Suprapubic skin (tissue), 4 donors: ENCODE measurements at regions not wholly inside any gene's neighbourhood (a gene's known extent, or its start where the extent isn't known, plus 50 kb on each side); places are given as distances from the start of the nearest gene placed in this dataset.

Experiments used
- DNase-seq, 2 donors: peaks; one replicate each; pipeline ENCODE4 v3.0.0-alpha.2; 2019; ENCODE audit warnings: low spot score in 2 of 2
- H3K27ac ChIP-seq: fragments of 200-600 bp; sonication (generic); one replicate; pipeline ENCODE4 v1.5.1; 2019
- H3K27me3 ChIP-seq: fragments of 200-600 bp; sonication (generic); one replicate; pipeline ENCODE4 v1.5.1; 2019
- H3K36me3 ChIP-seq: fragments of 200-600 bp; sonication (generic); one replicate; pipeline ENCODE4 v1.5.1; 2019
- H3K4me1 ChIP-seq: fragments of 200-600 bp; sonication (generic); one replicate; pipeline ENCODE4 v1.5.1; 2019
- H3K4me3 ChIP-seq: fragments of 200-600 bp; sonication (generic); one replicate; pipeline ENCODE4 v1.5.1; 2019; ENCODE audit warnings: mild to moderate bottlenecking
- H3K9me3 ChIP-seq: fragments of 200-600 bp; sonication (generic); one replicate; pipeline ENCODE4 v1.5.1; 2019
- EP300 ChIP-seq: sonication (generic); formaldehyde crosslinking; IDR thresholded peaks from one replicate; pipeline ENCODE4 v1.6.1; 2017; ENCODE audit warnings: antibody characterized with exemption
- POLR2A ChIP-seq, 2 donors: fragments of 450-650 bp; IDR thresholded peaks; one replicate each; pipeline ENCODE4 v1.6.1; 2017; ENCODE audit warnings: antibody characterized with exemption in 2 of 2, mild to moderate bottlenecking in 2 of 2, moderate library complexity in 2 of 2
- POLR2AphosphoS5 ChIP-seq, 3 donors: sonication (generic); formaldehyde crosslinking; IDR thresholded peaks; one replicate each; pipeline ENCODE4 v1.6.1; 2017; ENCODE audit warnings: antibody characterized with exemption in 3 of 3
- WGBS: methylation state at CpG from one replicate; pipeline ENCODE4 v1.1.5; 2018; 5-methylcytosine and 5-hydroxymethylcytosine counted together
- TF ChIP-seq, protein P1 (sequence below), 2 donors: fragments of 200-600 bp in 1 of 2; fragments of 450-650 bp in 1 of 2; sonication (generic) in 1 of 2; IDR thresholded peaks; one replicate each; pipeline ENCODE4 v1.5.1; 2016 to 2019; ENCODE audit warnings: antibody characterized with exemption in 2 of 2, mild to moderate bottlenecking in 1 of 2, moderate library complexity in 1 of 2

DNA sequence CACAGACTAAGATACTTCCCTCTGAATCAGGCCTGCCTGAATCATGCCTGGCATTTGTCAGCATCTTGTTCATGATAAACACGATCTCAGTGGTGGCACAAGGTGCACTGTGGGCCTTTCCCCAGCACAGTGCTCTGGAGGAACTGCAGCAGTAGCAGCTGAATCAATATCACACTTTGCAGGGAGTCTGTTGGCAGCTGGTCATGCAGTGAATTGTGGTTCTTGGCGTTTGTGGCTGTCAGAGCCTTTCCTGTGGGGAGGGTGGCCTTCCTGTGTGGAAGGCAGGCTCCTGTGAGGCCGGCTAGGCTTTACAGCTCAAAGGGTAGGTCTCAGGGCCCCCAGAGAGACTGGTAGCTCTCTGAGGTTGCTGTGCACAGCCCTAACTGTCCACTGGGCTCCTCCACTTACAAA is 54.4 kb upstream of the TLE3 start:
- TF ChIP-seq, protein P1, sequence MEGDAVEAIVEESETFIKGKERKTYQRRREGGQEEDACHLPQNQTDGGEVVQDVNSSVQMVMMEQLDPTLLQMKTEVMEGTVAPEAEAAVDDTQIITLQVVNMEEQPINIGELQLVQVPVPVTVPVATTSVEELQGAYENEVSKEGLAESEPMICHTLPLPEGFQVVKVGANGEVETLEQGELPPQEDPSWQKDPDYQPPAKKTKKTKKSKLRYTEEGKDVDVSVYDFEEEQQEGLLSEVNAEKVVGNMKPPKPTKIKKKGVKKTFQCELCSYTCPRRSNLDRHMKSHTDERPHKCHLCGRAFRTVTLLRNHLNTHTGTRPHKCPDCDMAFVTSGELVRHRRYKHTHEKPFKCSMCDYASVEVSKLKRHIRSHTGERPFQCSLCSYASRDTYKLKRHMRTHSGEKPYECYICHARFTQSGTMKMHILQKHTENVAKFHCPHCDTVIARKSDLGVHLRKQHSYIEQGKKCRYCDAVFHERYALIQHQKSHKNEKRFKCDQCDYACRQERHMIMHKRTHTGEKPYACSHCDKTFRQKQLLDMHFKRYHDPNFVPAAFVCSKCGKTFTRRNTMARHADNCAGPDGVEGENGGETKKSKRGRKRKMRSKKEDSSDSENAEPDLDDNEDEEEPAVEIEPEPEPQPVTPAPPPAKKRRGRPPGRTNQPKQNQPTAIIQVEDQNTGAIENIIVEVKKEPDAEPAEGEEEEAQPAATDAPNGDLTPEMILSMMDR (IDR thresholded peaks at IDR 0.05) = no peak
- TF ChIP-seq POLR2A (IDR thresholded peaks at IDR 0.05) = no peak
- TF ChIP-seq POLR2AphosphoS5 (IDR thresholded peaks at IDR 0.05) = no peak
- TF ChIP-seq EP300 = no peak
- Histone ChIP-seq H3K27ac (no peak overlapping the region), H3K4me1 (peaks cover 8% of the 10 kb centered on the region), H3K36me3 (no peaks in the 10 kb centered on the region), H3K9me3 (no peaks in the 10 kb centered on the region), H3K27me3 (no peaks in the 10 kb centered on the region), H3K4me3 (no peak overlapping the region)
- DNase-seq = no peak
- no CpG with 5 or more reads among the region's 3 CpGs for WGBS

DNA sequence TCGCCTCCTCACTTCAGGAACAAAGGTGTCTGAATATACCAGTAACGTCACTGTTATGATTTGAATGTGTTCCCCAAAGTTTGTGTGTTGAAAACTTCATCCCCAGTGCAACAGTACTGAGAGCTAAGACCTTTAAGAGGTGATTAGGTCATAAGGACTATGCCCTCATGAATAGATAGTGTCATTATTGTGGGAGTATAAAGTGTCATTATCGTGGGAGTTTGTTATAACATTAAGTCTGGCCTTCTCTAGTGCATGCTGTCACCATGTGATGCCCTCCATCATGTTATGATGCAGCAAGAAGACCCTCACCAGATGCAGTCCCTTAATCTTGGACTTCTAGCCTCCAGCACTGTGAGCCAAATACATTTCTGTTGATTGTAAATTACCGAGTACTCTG is 53.7 kb upstream of the TLE3 start:
- H3K4me3 ChIP-seq = no peak overlapping the region
- no peaks in the 10 kb centered on the region for H3K36me3 ChIP-seq
- H3K4me1 ChIP-seq = peaks cover 2% of the 10 kb centered on the region
- H3K9me3 ChIP-seq = no peaks in the 10 kb centered on the region
- DNase-seq = no peak
- TF ChIP-seq POLR2AphosphoS5 (IDR thresholded peaks at IDR 0.05) (no peak), EP300 (no peak), POLR2A (IDR thresholded peaks at IDR 0.05) (no peak)
- TF ChIP-seq, protein P1 (IDR thresholded peaks at IDR 0.05) = no peak
- WGBS = 91% methylated on average over 4 of the region's 4 CpGs
- H3K27ac ChIP-seq = no peak overlapping the region
- no peaks in the 10 kb centered on the region for H3K27me3 ChIP-seq

DNA sequence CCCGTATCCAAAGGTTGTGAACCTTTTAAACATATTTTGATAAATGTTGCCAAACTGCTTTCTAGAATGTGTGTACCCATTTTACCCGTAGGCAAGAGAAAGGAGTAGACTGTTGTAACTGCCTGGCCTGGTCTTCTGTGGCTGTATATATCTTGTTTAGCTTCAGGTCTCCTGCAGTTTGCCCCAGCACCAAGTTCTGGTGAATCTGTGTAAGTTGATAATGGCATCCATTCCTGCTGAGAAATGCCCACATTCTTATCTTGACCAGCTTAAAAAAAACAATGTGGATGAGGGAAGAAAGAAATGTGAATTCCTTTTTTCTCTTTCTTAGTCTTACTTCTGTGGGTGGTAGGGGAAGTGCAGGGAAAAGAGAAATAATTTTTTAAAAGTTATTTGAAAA is 53.3 kb upstream of the TLE3 start:
- TF ChIP-seq POLR2AphosphoS5 (IDR thresholded peaks at IDR 0.05) = no peak
- no peak for TF ChIP-seq EP300
- TF ChIP-seq POLR2A (IDR thresholded peaks at IDR 0.05) = no peak
- TF ChIP-seq, protein P1 (IDR thresholded peaks at IDR 0.05) = no peak
- 89% methylated on average over 2 of the region's 2 CpGs for WGBS
- no peak overlapping the region for H3K4me3 ChIP-seq
- no peaks in the 10 kb centered on the region for H3K9me3 ChIP-seq
- no peaks in the 10 kb centered on the region for H3K4me1 ChIP-seq
- DNase-seq = no peak
- H3K36me3 ChIP-seq = no peaks in the 10 kb centered on the region
- no peak overlapping the region for H3K27ac ChIP-seq
- H3K27me3 ChIP-seq = no peaks in the 10 kb centered on the region

DNA sequence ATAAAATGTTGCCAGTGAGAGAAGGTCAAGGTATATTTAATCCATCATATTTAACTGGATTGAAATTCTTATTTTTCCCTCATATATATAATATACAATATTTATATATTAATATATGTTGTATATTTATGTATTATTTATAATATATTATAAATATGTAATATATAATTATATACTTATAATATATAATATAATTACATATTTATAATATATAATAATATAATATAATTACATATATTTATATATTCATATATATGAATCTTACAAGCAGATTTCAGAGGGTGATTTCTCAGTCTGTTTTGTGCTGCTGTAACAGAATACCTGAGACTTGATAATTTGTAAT is 52.7 kb upstream of the TLE3 start:
- no peak overlapping the region for H3K4me3 ChIP-seq
- H3K9me3 ChIP-seq = no peaks in the 10 kb centered on the region
- H3K4me1 ChIP-seq = no peaks in the 10 kb centered on the region
- DNase-seq = no peak
- H3K36me3 ChIP-seq = no peaks in the 10 kb centered on the region
- H3K27ac ChIP-seq = no peak overlapping the region
- peaks cover 1% of the 10 kb centered on the region for H3K27me3 ChIP-seq
- TF ChIP-seq EP300 (no peak), POLR2AphosphoS5 (IDR thresholded peaks at IDR 0.05) (no peak), POLR2A (IDR thresholded peaks at IDR 0.05) (no peak)

DNA sequence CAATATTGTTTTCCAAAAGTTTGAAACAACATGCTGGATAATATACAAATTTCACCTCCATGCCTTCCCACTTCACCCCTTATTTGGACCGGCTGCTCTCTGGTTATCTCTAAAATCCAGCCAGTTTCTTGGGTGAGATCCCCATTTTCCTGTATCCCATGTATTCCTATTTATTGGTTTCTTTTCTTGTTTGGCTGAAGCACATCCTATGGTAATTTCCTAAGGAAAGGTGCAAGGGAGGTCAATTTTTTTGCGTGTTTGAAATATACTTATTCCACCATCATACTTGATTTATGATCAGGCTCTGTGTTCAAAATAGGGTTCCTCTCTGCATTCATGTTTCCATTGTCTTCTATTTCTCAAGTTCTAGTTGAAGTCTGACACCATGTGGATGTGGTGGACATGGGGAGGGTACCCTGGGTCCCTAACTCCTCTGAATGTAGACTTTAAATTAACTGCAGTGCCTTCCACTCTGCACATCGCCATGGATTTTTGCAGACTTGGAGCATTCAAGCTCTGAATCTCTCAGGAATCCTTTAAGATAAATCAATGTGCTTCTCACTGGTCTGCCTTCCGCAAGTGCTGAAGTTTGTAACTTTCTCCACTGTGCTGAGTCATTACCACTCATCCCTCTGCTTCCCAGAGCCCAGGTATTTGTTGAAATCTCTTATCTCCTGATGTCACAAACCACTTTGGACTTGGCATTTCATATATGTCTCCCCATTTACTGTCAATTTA is 52.1 kb upstream of the TLE3 start:
- 87% methylated on average over 4 of the region's 4 CpGs for WGBS

More for the DNA sequence above, 52.1 kb upstream of the TLE3 start:
- DNase-seq = no peak
- Histone ChIP-seq H3K27me3 (peaks cover 3% of the 10 kb centered on the region), H3K27ac (no peak overlapping the region), H3K36me3 (no peaks in the 10 kb centered on the region), H3K4me3 (no peak overlapping the region), H3K9me3 (no peaks in the 10 kb centered on the region), H3K4me1 (no peaks in the 10 kb centered on the region)
- TF ChIP-seq POLR2AphosphoS5 (IDR thresholded peaks at IDR 0.05) = no peak
- no peak for TF ChIP-seq POLR2A (IDR thresholded peaks at IDR 0.05)
- TF ChIP-seq, protein P1 (IDR thresholded peaks at IDR 0.05) = no peak
- TF ChIP-seq EP300 = no peak
